ENCODE measurements at regions not wholly inside any gene's neighbourhood (a gene's known extent, or its start where the extent isn't known, plus 50 kb on each side); places are given as distances from the start of the nearest gene placed in this dataset.

DNA sequence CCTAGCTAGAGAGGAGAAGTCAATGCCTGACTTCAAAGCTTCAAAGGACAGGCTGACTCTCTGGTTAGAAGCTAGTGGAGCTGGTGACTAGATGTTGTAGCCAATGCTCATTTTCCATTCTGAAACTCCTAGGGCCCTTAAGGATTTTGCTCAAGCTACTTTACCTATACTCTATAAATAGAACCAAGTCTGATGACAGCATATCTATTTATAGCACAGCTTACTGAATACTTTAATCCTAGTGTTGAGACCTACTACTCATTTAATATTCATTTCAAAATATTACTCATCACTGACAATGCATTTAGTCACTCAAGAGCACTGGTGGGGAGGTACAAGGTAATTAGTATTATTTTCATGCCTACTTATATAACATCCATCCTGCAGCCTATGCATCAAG, 137.2 kb upstream of the PELI2 start:
- TF ChIP-seq, protein P1, sequence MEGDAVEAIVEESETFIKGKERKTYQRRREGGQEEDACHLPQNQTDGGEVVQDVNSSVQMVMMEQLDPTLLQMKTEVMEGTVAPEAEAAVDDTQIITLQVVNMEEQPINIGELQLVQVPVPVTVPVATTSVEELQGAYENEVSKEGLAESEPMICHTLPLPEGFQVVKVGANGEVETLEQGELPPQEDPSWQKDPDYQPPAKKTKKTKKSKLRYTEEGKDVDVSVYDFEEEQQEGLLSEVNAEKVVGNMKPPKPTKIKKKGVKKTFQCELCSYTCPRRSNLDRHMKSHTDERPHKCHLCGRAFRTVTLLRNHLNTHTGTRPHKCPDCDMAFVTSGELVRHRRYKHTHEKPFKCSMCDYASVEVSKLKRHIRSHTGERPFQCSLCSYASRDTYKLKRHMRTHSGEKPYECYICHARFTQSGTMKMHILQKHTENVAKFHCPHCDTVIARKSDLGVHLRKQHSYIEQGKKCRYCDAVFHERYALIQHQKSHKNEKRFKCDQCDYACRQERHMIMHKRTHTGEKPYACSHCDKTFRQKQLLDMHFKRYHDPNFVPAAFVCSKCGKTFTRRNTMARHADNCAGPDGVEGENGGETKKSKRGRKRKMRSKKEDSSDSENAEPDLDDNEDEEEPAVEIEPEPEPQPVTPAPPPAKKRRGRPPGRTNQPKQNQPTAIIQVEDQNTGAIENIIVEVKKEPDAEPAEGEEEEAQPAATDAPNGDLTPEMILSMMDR (IDR thresholded peaks at IDR 0.05) = no peak
- no peak for TF ChIP-seq POLR2AphosphoS5 (IDR thresholded peaks at IDR 0.05)
